K562 (cell line): ENCODE measurements at regions not wholly inside any gene's neighbourhood (a gene's known extent, or its start where the extent isn't known, plus 50 kb on each side); places are given as distances from the start of the nearest gene placed in this dataset.
A peak's percentile ranks its signal among the peaks of the same experiment; 100 is the strongest.

Experiments used
- ARNT ChIP-seq, 2 experiments: fragments of 450-650 bp; IDR thresholded peaks; 2 replicates each; pipeline ENCODE4 v1.6.1; 2016; ENCODE audit warnings: mild to moderate bottlenecking in 1 of 2
- E4F1 ChIP-seq: fragments of 250-450 bp; sonication (Bioruptor Pico); IDR thresholded peaks from 2 replicates; pipeline ENCODE4 v1.5.0; 2021; ENCODE audit warnings: mild to moderate bottlenecking, borderline replicate concordance
- FOXP1 ChIP-seq: sonication (generic); formaldehyde crosslinking; IDR thresholded peaks from 2 replicates; pipeline ENCODE4 v1.8.0; 2022; ENCODE audit warnings: mild to moderate bottlenecking, missing genetic modification reagents
- GATAD2A ChIP-seq: fragments of 450-650 bp; IDR thresholded peaks from 2 replicates; pipeline ENCODE4 v1.6.1; 2017
- IRF9 ChIP-seq: fragments of 450-650 bp; IDR thresholded peaks from 2 replicates; pipeline ENCODE4 v1.6.1; 2016; ENCODE audit warnings: missing biosample characterization, missing genetic modification characterization
- JUND ChIP-seq, 2 experiments: IDR thresholded peaks; 2 replicates in 1 of 2; 3 replicates in 1 of 2; pipeline ENCODE4 v1.6.1; 2011; ENCODE audit warnings: borderline replicate concordance in 2 of 2, low read depth in 2 of 2, low read length in 2 of 2, improper control_type of control experiment in 1 of 2, missing biosample characterization in 1 of 2, missing genetic modification characterization in 1 of 2, missing genetic modification reagents in 1 of 2
- MAFG ChIP-seq: fragments of 450-650 bp; conservative IDR thresholded peaks from 2 replicates; pipeline ENCODE4 v1.6.1; 2016; ENCODE audit warnings: missing genetic modification characterization, missing compliant biosample characterization
- MEF2D ChIP-seq: conservative IDR thresholded peaks from 2 replicates; pipeline ENCODE4 v1.6.1; 2016; ENCODE audit warnings: low read depth, missing genetic modification characterization, missing compliant biosample characterization
- MEIS2 ChIP-seq: fragments of 450-650 bp; IDR thresholded peaks from 2 replicates; pipeline ENCODE4 v1.6.1; 2014; ENCODE audit warnings: mild to moderate bottlenecking; ENCODE audit not compliant: partially characterized antibody
- NCOA6 ChIP-seq: fragments of 450-650 bp; IDR thresholded peaks from 2 replicates; pipeline ENCODE4 v1.6.1; 2017; ENCODE audit warnings: mild to moderate bottlenecking
- NFIX ChIP-seq: fragments of 250-450 bp; sonication (Bioruptor Pico); IDR thresholded peaks from 2 replicates; pipeline ENCODE4 v1.4.0; 2020; ENCODE audit warnings: low read depth, mild to moderate bottlenecking, moderate library complexity
- PCBP1 ChIP-seq: fragments of 200-400 bp; formaldehyde crosslinking; IDR thresholded peaks from 2 replicates; pipeline ENCODE4 v1.6.1; 2018; ENCODE audit warnings: mild to moderate bottlenecking, low read depth, low read length; ENCODE audit not compliant: poor library complexity, severe bottlenecking
- PPARD ChIP-seq: fragments of 250-450 bp; sonication (Bioruptor Pico); IDR thresholded peaks from 2 replicates; pipeline ENCODE4 v1.8.0; 2022; ENCODE audit warnings: inconsistent platforms, mild to moderate bottlenecking, moderate library complexity
- RCOR1 ChIP-seq, 2 experiments: IDR thresholded peaks; 2 replicates each; pipeline ENCODE4 v1.6.1; 2012; ENCODE audit warnings: low read depth in 2 of 2, low read length in 2 of 2, borderline replicate concordance in 1 of 2, improper control_type of control experiment in 1 of 2
- SMARCB1 ChIP-seq: IDR thresholded peaks from 2 replicates; pipeline ENCODE4 v1.6.1; 2011; ENCODE audit warnings: improper control_type of control experiment, low read depth; ENCODE audit not compliant: insufficient read length
- TAF9B ChIP-seq: fragments of 450-650 bp; IDR thresholded peaks from 2 replicates; pipeline ENCODE4 v1.6.1; 2018; ENCODE audit warnings: mild to moderate bottlenecking; ENCODE audit not compliant: partially characterized antibody
- TAL1 ChIP-seq: fragments of 450-650 bp; IDR thresholded peaks from 2 replicates; pipeline ENCODE4 v1.6.1; 2016; ENCODE audit warnings: mild to moderate bottlenecking
- U2AF1 ChIP-seq: fragments of 200-400 bp; formaldehyde crosslinking; optimal IDR thresholded peaks from 2 replicates; pipeline ENCODE3; 2017; ENCODE audit warnings: mild to moderate bottlenecking, low read depth, low read length, moderate library complexity
- ZEB2 ChIP-seq: fragments of 450-650 bp; IDR thresholded peaks from 2 replicates; pipeline ENCODE4 v1.6.1; 2016
- ZNF197 ChIP-seq: fragments of 200-800 bp; sonication (Bioruptor generic); IDR thresholded peaks from 2 replicates; pipeline ENCODE4 v1.6.1; 2016; ENCODE audit warnings: low read depth, missing genetic modification characterization, missing compliant biosample characterization
- ZNF23 ChIP-seq: fragments of 250-450 bp; sonication (Bioruptor Pico); IDR thresholded peaks from 2 replicates; pipeline ENCODE4 v1.4.0; 2020; ENCODE audit warnings: mild to moderate bottlenecking
- ZNF282 ChIP-seq: sonication (generic); formaldehyde crosslinking; IDR thresholded peaks from 2 replicates; pipeline ENCODE4 v1.8.1; 2023; ENCODE audit warnings: missing genetic modification reagents
- ZNF395 ChIP-seq: fragments of 200-800 bp; sonication (Bioruptor generic); IDR thresholded peaks from 2 replicates; pipeline ENCODE4 v1.6.1; 2017; ENCODE audit warnings: missing genetic modification characterization, missing compliant biosample characterization
- ZNF41 ChIP-seq: fragments of 250-450 bp; sonication (Bioruptor Pico); conservative IDR thresholded peaks from 2 replicates; pipeline ENCODE4 v1.4.0; 2020; ENCODE audit warnings: mild to moderate bottlenecking
- ZNF445 ChIP-seq: fragments of 250-450 bp; sonication (Bioruptor Pico); IDR thresholded peaks from 2 replicates; pipeline ENCODE4 v1.4.0; 2020; ENCODE audit warnings: low read depth, mild to moderate bottlenecking, moderate library complexity
- ZSCAN32 ChIP-seq: fragments of 450-650 bp; formaldehyde crosslinking; IDR thresholded peaks from 2 replicates; pipeline ENCODE4 v1.4.0; 2020; ENCODE audit warnings: mild to moderate bottlenecking, moderate library complexity

GRCh38 chr15:57861815-57862586 is 155.5 kb downstream of the POLR2M start (continued):
- 0 out of 2 replicates have a peak, but pooled peaks have one; percentile 7 for TF ChIP-seq E4F1 (CRISPR knock-in tag)
- no peak for TF ChIP-seq GATAD2A
- TF ChIP-seq MEIS2: peak; percentile 22
- peak; percentile 92 for TF ChIP-seq JUND (IDR thresholded peaks at IDR 0.05; ENCODE audit: borderline replicate concordance, low read depth, low read length)
- TF ChIP-seq JUND (tag; IDR thresholded peaks at IDR 0.05; ENCODE audit: borderline replicate concordance, low read depth, low read length): peak; percentile 88; the same call in 1 of the 3 replicates
- no peak for TF ChIP-seq NFIX (CRISPR knock-in tag)
- TF ChIP-seq ARNT (IDR thresholded peaks at IDR 0.05): no peak
- no peak for TF ChIP-seq FOXP1 (CRISPR knock-in tag)
- TF ChIP-seq IRF9 (tag): no peak
- peak; percentile 99 for TF ChIP-seq ZNF41 (CRISPR knock-in tag)
- TF ChIP-seq TAL1: no peak
- TF ChIP-seq PPARD (CRISPR knock-in tag): no peak
- TF ChIP-seq ZNF23 (CRISPR knock-in tag): no peak
- peak in 1 of 2 experiments; percentile 36; a peak in 1 of 4 replicates for TF ChIP-seq RCOR1 (IDR thresholded peaks at IDR 0.05; ENCODE audit: borderline replicate concordance in 1 of 2, low read depth in 2 of 2, low read length in 2 of 2)
- no peak for TF ChIP-seq U2AF1
- peak; percentile 71 for TF ChIP-seq MAFG (tag)
- TF ChIP-seq ZNF197: no peak
- no peak for TF ChIP-seq ZNF282 (CRISPR knock-in tag)
- TF ChIP-seq ZSCAN32 (CRISPR knock-in tag): no peak
- no peak for TF ChIP-seq ZNF445
- TF ChIP-seq TAF9B: no peak
- TF ChIP-seq PCBP1: no peak
- no peak for TF ChIP-seq NCOA6
- no peak for TF ChIP-seq ZNF395 (CRISPR knock-in tag)
- TF ChIP-seq SMARCB1: no peak
- TF ChIP-seq ZEB2: no peak
- TF ChIP-seq MEF2D (tag): no peak
